ENCODE measurements at regions not wholly inside any gene's neighbourhood (a gene's known extent, or its start where the extent isn't known, plus 50 kb on each side); places are given as distances from the start of the nearest gene placed in this dataset.

DNA sequence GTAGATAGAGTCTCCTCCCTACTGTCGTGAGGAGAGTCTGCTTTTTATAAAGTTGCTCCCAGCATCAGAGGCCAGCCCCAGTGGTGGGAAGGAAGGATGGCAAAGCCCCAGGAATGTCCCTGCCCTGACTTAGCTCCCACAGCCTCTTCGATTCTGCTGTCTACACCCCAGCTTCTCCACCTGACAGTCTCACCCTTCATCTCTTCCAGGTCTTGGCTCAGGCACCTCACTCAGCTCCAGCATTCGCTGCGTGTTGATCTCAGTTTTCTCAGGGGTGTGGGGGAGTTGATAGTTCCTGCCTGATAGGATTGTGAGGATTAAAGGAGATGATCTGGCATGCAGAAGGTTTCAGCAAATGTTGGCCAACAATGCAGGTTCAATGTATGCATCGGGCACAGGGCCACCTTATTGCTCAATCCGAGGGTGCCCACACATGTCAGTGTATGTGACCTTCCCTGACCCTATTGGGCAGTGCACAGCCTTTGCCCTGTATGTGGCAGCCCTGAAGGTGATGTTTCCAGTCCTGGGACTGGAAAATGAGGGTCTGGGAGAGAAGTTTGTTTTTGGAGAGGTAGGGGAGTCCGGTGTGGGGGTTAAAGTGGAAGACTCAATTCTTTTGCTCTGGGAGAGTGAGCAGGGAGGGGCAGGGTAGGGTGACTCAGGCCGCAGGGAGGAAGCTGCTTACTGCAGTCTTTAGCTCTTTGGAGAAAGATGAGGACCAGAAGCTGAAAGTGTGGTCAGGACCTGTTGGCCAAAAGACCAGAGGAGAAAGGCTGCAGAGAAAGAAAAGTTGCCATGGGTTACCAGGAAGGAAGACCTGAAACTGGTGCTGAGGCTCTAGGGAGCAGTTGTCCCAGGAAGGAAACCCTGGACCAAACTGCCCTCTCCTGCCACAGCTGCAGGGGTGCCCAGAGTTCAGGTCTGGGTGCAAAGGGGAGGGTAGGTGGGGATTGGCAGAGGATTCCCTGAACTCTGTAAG, 153.2 kb downstream of the MACROH2A1 start:
- H3K4me1 ChIP-seq = peaks cover 41% of the 10 kb centered on the region
- DNase-seq = no peak

GRCh38 chr5:135244620-135245021, 154.4 kb downstream of the MACROH2A1 start:
- H3K4me1 ChIP-seq = peaks cover 46% of the 10 kb centered on the region

More for the DNA sequence above, 153.2 kb downstream of the MACROH2A1 start:
- Histone ChIP-seq H3K4me3 (ENCODE audit: low read depth, low read length) (no peak overlapping the region), H3K27me3 (no peaks in the 10 kb centered on the region), H3K9me3 (no peaks in the 10 kb centered on the region), H3K36me3 (no peaks in the 10 kb centered on the region)
- TF ChIP-seq, protein P1, sequence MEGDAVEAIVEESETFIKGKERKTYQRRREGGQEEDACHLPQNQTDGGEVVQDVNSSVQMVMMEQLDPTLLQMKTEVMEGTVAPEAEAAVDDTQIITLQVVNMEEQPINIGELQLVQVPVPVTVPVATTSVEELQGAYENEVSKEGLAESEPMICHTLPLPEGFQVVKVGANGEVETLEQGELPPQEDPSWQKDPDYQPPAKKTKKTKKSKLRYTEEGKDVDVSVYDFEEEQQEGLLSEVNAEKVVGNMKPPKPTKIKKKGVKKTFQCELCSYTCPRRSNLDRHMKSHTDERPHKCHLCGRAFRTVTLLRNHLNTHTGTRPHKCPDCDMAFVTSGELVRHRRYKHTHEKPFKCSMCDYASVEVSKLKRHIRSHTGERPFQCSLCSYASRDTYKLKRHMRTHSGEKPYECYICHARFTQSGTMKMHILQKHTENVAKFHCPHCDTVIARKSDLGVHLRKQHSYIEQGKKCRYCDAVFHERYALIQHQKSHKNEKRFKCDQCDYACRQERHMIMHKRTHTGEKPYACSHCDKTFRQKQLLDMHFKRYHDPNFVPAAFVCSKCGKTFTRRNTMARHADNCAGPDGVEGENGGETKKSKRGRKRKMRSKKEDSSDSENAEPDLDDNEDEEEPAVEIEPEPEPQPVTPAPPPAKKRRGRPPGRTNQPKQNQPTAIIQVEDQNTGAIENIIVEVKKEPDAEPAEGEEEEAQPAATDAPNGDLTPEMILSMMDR (IDR thresholded peaks at IDR 0.05; ENCODE audit: low read depth, low read length) = no peak

GRCh38 chr5:135243556-135244285, 155.3 kb downstream of the MACROH2A1 start:
- peak; percentile 90 for DNase-seq
- H3K36me3 ChIP-seq = no peaks in the 10 kb centered on the region
- no peaks in the 10 kb centered on the region for H3K27me3 ChIP-seq
- TF ChIP-seq, protein P1 (IDR thresholded peaks at IDR 0.05; ENCODE audit: low read depth, low read length) = no peak
- H3K9me3 ChIP-seq = no peaks in the 10 kb centered on the region
- H3K4me3 ChIP-seq (ENCODE audit: low read depth, low read length) = no peak overlapping the region; the same call in 1 of the 2 replicates
- H3K4me1 ChIP-seq = peaks cover 48% of the 10 kb centered on the region

More at GRCh38 chr5:135244620-135245021, 154.4 kb downstream of the MACROH2A1 start:
- Histone ChIP-seq H3K4me3 (ENCODE audit: low read depth, low read length) (no peak overlapping the region), H3K27me3 (no peaks in the 10 kb centered on the region), H3K36me3 (no peaks in the 10 kb centered on the region), H3K9me3 (no peaks in the 10 kb centered on the region)
- DNase-seq = no peak
- TF ChIP-seq, protein P1 (IDR thresholded peaks at IDR 0.05; ENCODE audit: low read depth, low read length) = no peak

GRCh38 chr5:135242866-135243555, 156.0 kb downstream of the MACROH2A1 start:
- no peaks in the 10 kb centered on the region for H3K27me3 ChIP-seq
- TF ChIP-seq, protein P1 (IDR thresholded peaks at IDR 0.05; ENCODE audit: low read depth, low read length) = no peak
- peaks cover 48% of the 10 kb centered on the region for H3K4me1 ChIP-seq
- DNase-seq = no peak
- no peak overlapping the region for H3K4me3 ChIP-seq (ENCODE audit: low read depth, low read length)
- no peaks in the 10 kb centered on the region for H3K9me3 ChIP-seq
- no peaks in the 10 kb centered on the region for H3K36me3 ChIP-seq

- Histone ChIP-seq H3K9me3 (no peaks in the 10 kb centered on the region), H3K4me3 (ENCODE audit: low read depth, low read length) (no peak overlapping the region), H3K27me3 (no peaks in the 10 kb centered on the region), H3K36me3 (no peaks in the 10 kb centered on the region), H3K4me1 (peaks cover 42% of the 10 kb centered on the region)
- peak; percentile 3 for DNase-seq
- TF ChIP-seq, protein P1 (IDR thresholded peaks at IDR 0.05; ENCODE audit: low read depth, low read length) = no peak
These were observed 156.8 kb downstream of the MACROH2A1 start for GRCh38 chr5:135242021-135242865.
